ENCODE measurements at regions not wholly inside any gene's neighbourhood (a gene's known extent, or its start where the extent isn't known, plus 50 kb on each side); places are given as distances from the start of the nearest gene placed in this dataset.

DNA sequence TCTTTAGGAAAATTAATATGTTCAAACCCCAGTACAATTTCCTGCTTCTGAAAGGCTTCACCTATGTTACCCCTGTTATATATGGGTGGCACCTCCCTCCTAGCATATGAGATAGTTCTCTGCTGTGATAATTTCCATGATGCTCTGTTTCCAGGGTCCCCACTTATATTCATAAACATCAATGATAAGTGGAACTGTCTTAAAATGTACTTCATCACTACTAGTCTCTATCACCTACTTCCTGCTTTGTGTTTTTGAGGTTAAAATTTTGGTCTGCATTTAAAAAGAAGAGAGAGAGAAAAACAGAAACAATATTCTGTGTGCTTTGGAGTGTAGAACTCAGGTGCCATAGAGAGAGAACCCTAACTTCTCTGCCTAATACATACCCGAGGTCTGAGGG lies 234.7 kb downstream of the HTR1A start:
- Mint-ChIP-seq H3K36me3 (no peaks in the 10 kb centered on the region), H3K27ac (no peak overlapping the region), H3K27me3 (no peaks in the 10 kb centered on the region), H3K4me1 (ENCODE audit: unreplicated experiment) (no peaks in the 10 kb centered on the region), H3K4me3 (no peak overlapping the region), H3K9me3 (no peaks in the 10 kb centered on the region)
- TF ChIP-seq, protein P1, sequence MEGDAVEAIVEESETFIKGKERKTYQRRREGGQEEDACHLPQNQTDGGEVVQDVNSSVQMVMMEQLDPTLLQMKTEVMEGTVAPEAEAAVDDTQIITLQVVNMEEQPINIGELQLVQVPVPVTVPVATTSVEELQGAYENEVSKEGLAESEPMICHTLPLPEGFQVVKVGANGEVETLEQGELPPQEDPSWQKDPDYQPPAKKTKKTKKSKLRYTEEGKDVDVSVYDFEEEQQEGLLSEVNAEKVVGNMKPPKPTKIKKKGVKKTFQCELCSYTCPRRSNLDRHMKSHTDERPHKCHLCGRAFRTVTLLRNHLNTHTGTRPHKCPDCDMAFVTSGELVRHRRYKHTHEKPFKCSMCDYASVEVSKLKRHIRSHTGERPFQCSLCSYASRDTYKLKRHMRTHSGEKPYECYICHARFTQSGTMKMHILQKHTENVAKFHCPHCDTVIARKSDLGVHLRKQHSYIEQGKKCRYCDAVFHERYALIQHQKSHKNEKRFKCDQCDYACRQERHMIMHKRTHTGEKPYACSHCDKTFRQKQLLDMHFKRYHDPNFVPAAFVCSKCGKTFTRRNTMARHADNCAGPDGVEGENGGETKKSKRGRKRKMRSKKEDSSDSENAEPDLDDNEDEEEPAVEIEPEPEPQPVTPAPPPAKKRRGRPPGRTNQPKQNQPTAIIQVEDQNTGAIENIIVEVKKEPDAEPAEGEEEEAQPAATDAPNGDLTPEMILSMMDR (conservative IDR thresholded peaks at IDR 0.05) = no peak
- no peak for DNase-seq (ENCODE audit: extremely low spot score, unreplicated experiment)

- H3K9me3 Mint-ChIP-seq = no peaks in the 10 kb centered on the region
- DNase-seq (ENCODE audit: extremely low spot score, unreplicated experiment) = no peak
- H3K27me3 Mint-ChIP-seq = no peaks in the 10 kb centered on the region
- no peaks in the 10 kb centered on the region for H3K36me3 Mint-ChIP-seq
- no peaks in the 10 kb centered on the region for H3K4me1 Mint-ChIP-seq (ENCODE audit: unreplicated experiment)
- TF ChIP-seq, protein P1 (conservative IDR thresholded peaks at IDR 0.05) = no peak
- H3K4me3 Mint-ChIP-seq = no peak overlapping the region
- no peak overlapping the region for H3K27ac Mint-ChIP-seq
Observed at GRCh38 chr5:63726496-63726895, 235.7 kb downstream of the HTR1A start.

- no peak overlapping the region for H3K27ac Mint-ChIP-seq
- H3K9me3 Mint-ChIP-seq = no peaks in the 10 kb centered on the region
- no peak overlapping the region for H3K4me3 Mint-ChIP-seq
- TF ChIP-seq, protein P1 (conservative IDR thresholded peaks at IDR 0.05) = no peak
- no peaks in the 10 kb centered on the region for H3K4me1 Mint-ChIP-seq (ENCODE audit: unreplicated experiment)
- no peaks in the 10 kb centered on the region for H3K36me3 Mint-ChIP-seq
- DNase-seq (ENCODE audit: extremely low spot score, unreplicated experiment) = no peak
- no peaks in the 10 kb centered on the region for H3K27me3 Mint-ChIP-seq
Observed at GRCh38 chr5:63719147-63719546, 243.1 kb downstream of the HTR1A start.

- H3K27me3 Mint-ChIP-seq = no peaks in the 10 kb centered on the region
- peaks cover 4% of the 10 kb centered on the region for H3K9me3 Mint-ChIP-seq
- H3K36me3 Mint-ChIP-seq = no peaks in the 10 kb centered on the region
- no peak overlapping the region for H3K27ac Mint-ChIP-seq
- no peak for DNase-seq (ENCODE audit: extremely low spot score, unreplicated experiment)
- H3K4me1 Mint-ChIP-seq (ENCODE audit: unreplicated experiment) = no peaks in the 10 kb centered on the region
- TF ChIP-seq, protein P1 (conservative IDR thresholded peaks at IDR 0.05) = no peak
- H3K4me3 Mint-ChIP-seq = no peak overlapping the region
Observed at GRCh38 chr5:63700241-63700640, 262.0 kb downstream of the HTR1A start.

DNA sequence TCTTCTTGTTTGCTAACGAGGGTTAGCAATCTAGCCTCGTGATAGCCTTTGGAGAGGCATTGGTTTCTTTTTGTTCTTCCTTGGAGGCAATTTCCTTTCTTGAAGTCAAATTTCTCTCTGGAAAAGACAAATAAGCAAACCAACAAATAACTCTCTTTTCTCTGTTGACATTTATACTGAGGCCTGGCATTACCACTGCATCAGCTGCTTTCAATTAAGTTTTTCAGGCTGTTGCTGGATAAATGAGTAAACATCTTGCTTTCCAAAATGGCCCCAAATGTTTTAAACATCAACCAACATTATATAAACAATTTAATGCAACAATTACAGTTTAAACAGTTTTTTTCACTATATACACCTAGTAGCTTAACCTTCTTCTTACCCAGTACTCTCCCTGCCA lies 264.4 kb downstream of the HTR1A start:
- no peaks in the 10 kb centered on the region for H3K27me3 Mint-ChIP-seq
- TF ChIP-seq, protein P1 (conservative IDR thresholded peaks at IDR 0.05) = no peak
- no peaks in the 10 kb centered on the region for H3K36me3 Mint-ChIP-seq
- peaks cover 4% of the 10 kb centered on the region for H3K9me3 Mint-ChIP-seq
- H3K4me3 Mint-ChIP-seq = no peak overlapping the region
- H3K4me1 Mint-ChIP-seq (ENCODE audit: unreplicated experiment) = no peaks in the 10 kb centered on the region
- no peak overlapping the region for H3K27ac Mint-ChIP-seq
- no peak for DNase-seq (ENCODE audit: extremely low spot score, unreplicated experiment)

GRCh38 chr5:63690546-63690945 lies 271.7 kb downstream of the HTR1A start:
- Mint-ChIP-seq H3K36me3 (no peaks in the 10 kb centered on the region), H3K4me3 (peak overlapping the region; percentile 67), H3K27ac (no peak overlapping the region), H3K27me3 (no peaks in the 10 kb centered on the region), H3K4me1 (ENCODE audit: unreplicated experiment) (no peaks in the 10 kb centered on the region), H3K9me3 (no peaks in the 10 kb centered on the region)
- no peak for DNase-seq (ENCODE audit: extremely low spot score, unreplicated experiment)
- TF ChIP-seq, protein P1 (conservative IDR thresholded peaks at IDR 0.05) = no peak

All from type B pancreatic cell (in vitro differentiated cells).